Loucy (cell line): ENCODE measurements at regions not wholly inside any gene's neighbourhood (a gene's known extent, or its start where the extent isn't known, plus 50 kb on each side); places are given as distances from the start of the nearest gene placed in this dataset.

ENCODE experiments used
- EZH2phosphoT487 ChIP-seq: fragments of 200-600 bp; IDR thresholded peaks from 2 replicates; pipeline ENCODE4 v1.6.1; 2018; ENCODE audit warnings: antibody characterized with exemption, mild to moderate bottlenecking, moderate library complexity, borderline replicate concordance
- TF ChIP-seq, protein P1 (sequence below): fragments of 200-600 bp; sonication (generic); conservative IDR thresholded peaks from 2 replicates; pipeline ENCODE4 v1.5.1; 2014; ENCODE audit warnings: mild to moderate bottlenecking, antibody characterized with exemption, low read length

DNA sequence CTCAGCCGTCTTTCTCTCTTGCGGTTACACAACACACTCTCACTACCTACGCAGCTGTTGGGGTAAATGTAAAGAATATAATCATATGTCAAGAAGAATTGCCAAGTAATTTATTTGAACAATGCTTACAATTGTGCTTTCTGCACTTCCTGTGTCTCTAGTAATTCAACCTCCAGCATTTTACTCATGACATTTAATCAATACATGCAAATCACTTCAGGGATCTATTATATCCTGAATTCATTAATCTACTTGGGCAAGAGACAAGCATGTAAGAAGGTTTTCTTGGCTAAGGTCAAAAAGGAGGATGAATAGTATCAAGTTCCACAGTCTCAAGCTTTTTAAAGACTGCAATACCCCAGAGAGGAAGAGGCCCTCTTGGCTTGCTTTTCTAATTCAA is 562.9 kb upstream of the ADARB2 start:
- TF ChIP-seq, protein P1, sequence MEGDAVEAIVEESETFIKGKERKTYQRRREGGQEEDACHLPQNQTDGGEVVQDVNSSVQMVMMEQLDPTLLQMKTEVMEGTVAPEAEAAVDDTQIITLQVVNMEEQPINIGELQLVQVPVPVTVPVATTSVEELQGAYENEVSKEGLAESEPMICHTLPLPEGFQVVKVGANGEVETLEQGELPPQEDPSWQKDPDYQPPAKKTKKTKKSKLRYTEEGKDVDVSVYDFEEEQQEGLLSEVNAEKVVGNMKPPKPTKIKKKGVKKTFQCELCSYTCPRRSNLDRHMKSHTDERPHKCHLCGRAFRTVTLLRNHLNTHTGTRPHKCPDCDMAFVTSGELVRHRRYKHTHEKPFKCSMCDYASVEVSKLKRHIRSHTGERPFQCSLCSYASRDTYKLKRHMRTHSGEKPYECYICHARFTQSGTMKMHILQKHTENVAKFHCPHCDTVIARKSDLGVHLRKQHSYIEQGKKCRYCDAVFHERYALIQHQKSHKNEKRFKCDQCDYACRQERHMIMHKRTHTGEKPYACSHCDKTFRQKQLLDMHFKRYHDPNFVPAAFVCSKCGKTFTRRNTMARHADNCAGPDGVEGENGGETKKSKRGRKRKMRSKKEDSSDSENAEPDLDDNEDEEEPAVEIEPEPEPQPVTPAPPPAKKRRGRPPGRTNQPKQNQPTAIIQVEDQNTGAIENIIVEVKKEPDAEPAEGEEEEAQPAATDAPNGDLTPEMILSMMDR: no peak
- no peak for TF ChIP-seq EZH2phosphoT487
